ENCODE measurements at regions not wholly inside any gene's neighbourhood (a gene's known extent, or its start where the extent isn't known, plus 50 kb on each side); places are given as distances from the start of the nearest gene placed in this dataset.

GRCh38 chr5:143560378-143560777, 156.9 kb upstream of the NR3C1 start:
- in situ Hi-C loops (cut with HindIII; ENCODE audit: low pct_unique_long_range_greater_than_20kb, low sequenced_read_pairs): no loop called here
- CTCF ChIA-PET: no interaction called here
- POLR2A ChIA-PET: no interaction called here
- H3K27ac ChIP-seq (ENCODE audit: low read length): no peak overlapping the region
- TF ChIP-seq REST (IDR thresholded peaks at IDR 0.05; ENCODE audit: insufficient read depth in 1 of 2, low read depth in 2 of 2, low read length in 1 of 2): no peak
- H3K27me3 ChIP-seq (ENCODE audit: control insufficient read depth, insufficient read depth, low read length): no peaks in the 10 kb centered on the region
- no peaks in the 10 kb centered on the region for H3K36me3 ChIP-seq (ENCODE audit: control insufficient read depth, insufficient read depth, low read length)
- intact Hi-C loops (cut with micrococcal nuclease; ENCODE audit: unreplicated experiment): no loop called here
- H3K4me3 ChIP-seq (ENCODE audit: low read depth in 2 of 2, low read length in 2 of 2): no peak overlapping the region
- H3K4me1 ChIP-seq (ENCODE audit: control insufficient read depth, insufficient read depth, low read length): no peaks in the 10 kb centered on the region
- BruUV-seq (replicated peaks): no TSS peak
- no peak for ATAC-seq
- DNase-seq (ENCODE audit: low read depth, low spot score): no peak
- H3K9me3 ChIP-seq (ENCODE audit: control insufficient read depth, insufficient read depth, low read depth, low read length): no peaks in the 10 kb centered on the region

- Histone ChIP-seq H3K36me3 (ENCODE audit: control insufficient read depth, insufficient read depth, low read length) (no peaks in the 10 kb centered on the region), H3K4me3 (ENCODE audit: low read depth in 2 of 2, low read length in 2 of 2) (no peak overlapping the region), H3K27me3 (ENCODE audit: control insufficient read depth, insufficient read depth, low read length) (no peaks in the 10 kb centered on the region), H3K27ac (ENCODE audit: low read length) (no peak overlapping the region), H3K9me3 (ENCODE audit: control insufficient read depth, insufficient read depth, low read depth, low read length) (no peaks in the 10 kb centered on the region), H3K4me1 (ENCODE audit: control insufficient read depth, insufficient read depth, low read length) (no peaks in the 10 kb centered on the region)
- TF ChIP-seq CTCF (IDR thresholded peaks at IDR 0.05): no peak
- no peak for TF ChIP-seq POLR2AphosphoS5 (IDR thresholded peaks at IDR 0.05; ENCODE audit: low read depth, low read length)
- no peak for TF ChIP-seq REST (IDR thresholded peaks at IDR 0.05; ENCODE audit: insufficient read depth in 1 of 2, low read depth in 2 of 2, low read length in 1 of 2)
- TF ChIP-seq TCF7L2 (IDR thresholded peaks at IDR 0.05; ENCODE audit: low read depth, low read length): no peak
- TF ChIP-seq SIN3A (IDR thresholded peaks at IDR 0.05; ENCODE audit: borderline replicate concordance, insufficient read depth, low read depth, low read length): no peak
- in situ Hi-C loops (cut with HindIII; ENCODE audit: low pct_unique_long_range_greater_than_20kb, low sequenced_read_pairs): no loop called here
- intact Hi-C loops (cut with micrococcal nuclease; ENCODE audit: unreplicated experiment): no loop called here
- ATAC-seq (no peak), DNase-seq (ENCODE audit: low read depth, low spot score) (no peak)
- POLR2A ChIA-PET: no interaction called here
- BruUV-seq (replicated peaks): no TSS peak
- CTCF ChIA-PET: no interaction called here
These were observed 156.2 kb upstream of the NR3C1 start for GRCh38 chr5:143559586-143560109.
